ENCODE measurements at regions not wholly inside any gene's neighbourhood (a gene's known extent, or its start where the extent isn't known, plus 50 kb on each side); places are given as distances from the start of the nearest gene placed in this dataset.

DNA sequence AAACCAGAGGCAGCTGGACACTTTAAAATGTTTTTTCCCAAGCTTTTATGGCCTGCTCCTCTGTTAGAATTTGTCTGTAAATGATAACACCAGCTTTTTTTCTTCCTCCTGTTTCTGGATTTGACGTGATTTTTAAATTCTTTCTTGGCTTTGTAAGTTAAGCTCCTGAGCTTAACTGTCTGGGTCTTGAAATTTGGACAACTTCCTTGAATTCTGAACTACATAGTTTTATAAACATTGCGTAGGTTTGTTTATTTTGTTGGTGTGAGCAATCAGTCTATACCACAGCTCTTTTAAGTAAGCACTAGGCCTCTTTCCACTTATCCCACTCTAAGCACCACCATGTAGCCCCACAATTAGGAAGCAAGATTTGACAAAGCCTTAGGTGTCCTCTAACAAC, 144.4 kb upstream of the GUCY1A1 start:
- H3K9me3 ChIP-seq, result peaks cover 4% of the 10 kb centered on the region; the same call in 1 of the 2 replicates
- TF ChIP-seq SMC3 (IDR thresholded peaks at IDR 0.05; ENCODE audit: low read depth, low read length) (no peak), FOXJ3 (CRISPR knock-in tag; IDR thresholded peaks at IDR 0.05) (no peak), SIN3A (IDR thresholded peaks at IDR 0.05; ENCODE audit: borderline replicate concordance, low read depth, low read length) (no peak), RCOR1 (IDR thresholded peaks at IDR 0.05; ENCODE audit: low read length) (no peak), MEF2A (IDR thresholded peaks at IDR 0.05; ENCODE audit: borderline replicate concordance, low read depth) (no peak), GABPA (IDR thresholded peaks at IDR 0.05; ENCODE audit: low read depth) (no peak), RAD21 (IDR thresholded peaks at IDR 0.05; ENCODE audit: low read length) (no peak), NRF1 (IDR thresholded peaks at IDR 0.05; ENCODE audit: low read depth, low read length) (no peak), JUND (IDR thresholded peaks at IDR 0.05) (no peak)
- TF ChIP-seq, protein P1, sequence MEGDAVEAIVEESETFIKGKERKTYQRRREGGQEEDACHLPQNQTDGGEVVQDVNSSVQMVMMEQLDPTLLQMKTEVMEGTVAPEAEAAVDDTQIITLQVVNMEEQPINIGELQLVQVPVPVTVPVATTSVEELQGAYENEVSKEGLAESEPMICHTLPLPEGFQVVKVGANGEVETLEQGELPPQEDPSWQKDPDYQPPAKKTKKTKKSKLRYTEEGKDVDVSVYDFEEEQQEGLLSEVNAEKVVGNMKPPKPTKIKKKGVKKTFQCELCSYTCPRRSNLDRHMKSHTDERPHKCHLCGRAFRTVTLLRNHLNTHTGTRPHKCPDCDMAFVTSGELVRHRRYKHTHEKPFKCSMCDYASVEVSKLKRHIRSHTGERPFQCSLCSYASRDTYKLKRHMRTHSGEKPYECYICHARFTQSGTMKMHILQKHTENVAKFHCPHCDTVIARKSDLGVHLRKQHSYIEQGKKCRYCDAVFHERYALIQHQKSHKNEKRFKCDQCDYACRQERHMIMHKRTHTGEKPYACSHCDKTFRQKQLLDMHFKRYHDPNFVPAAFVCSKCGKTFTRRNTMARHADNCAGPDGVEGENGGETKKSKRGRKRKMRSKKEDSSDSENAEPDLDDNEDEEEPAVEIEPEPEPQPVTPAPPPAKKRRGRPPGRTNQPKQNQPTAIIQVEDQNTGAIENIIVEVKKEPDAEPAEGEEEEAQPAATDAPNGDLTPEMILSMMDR (IDR thresholded peaks at IDR 0.05), result no peak
- TF ChIP-seq, protein P2, sequence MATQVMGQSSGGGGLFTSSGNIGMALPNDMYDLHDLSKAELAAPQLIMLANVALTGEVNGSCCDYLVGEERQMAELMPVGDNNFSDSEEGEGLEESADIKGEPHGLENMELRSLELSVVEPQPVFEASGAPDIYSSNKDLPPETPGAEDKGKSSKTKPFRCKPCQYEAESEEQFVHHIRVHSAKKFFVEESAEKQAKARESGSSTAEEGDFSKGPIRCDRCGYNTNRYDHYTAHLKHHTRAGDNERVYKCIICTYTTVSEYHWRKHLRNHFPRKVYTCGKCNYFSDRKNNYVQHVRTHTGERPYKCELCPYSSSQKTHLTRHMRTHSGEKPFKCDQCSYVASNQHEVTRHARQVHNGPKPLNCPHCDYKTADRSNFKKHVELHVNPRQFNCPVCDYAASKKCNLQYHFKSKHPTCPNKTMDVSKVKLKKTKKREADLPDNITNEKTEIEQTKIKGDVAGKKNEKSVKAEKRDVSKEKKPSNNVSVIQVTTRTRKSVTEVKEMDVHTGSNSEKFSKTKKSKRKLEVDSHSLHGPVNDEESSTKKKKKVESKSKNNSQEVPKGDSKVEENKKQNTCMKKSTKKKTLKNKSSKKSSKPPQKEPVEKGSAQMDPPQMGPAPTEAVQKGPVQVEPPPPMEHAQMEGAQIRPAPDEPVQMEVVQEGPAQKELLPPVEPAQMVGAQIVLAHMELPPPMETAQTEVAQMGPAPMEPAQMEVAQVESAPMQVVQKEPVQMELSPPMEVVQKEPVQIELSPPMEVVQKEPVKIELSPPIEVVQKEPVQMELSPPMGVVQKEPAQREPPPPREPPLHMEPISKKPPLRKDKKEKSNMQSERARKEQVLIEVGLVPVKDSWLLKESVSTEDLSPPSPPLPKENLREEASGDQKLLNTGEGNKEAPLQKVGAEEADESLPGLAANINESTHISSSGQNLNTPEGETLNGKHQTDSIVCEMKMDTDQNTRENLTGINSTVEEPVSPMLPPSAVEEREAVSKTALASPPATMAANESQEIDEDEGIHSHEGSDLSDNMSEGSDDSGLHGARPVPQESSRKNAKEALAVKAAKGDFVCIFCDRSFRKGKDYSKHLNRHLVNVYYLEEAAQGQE (IDR thresholded peaks at IDR 0.05; ENCODE audit: low read depth, low read length), result no peak
- TF ChIP-seq, protein P3, sequence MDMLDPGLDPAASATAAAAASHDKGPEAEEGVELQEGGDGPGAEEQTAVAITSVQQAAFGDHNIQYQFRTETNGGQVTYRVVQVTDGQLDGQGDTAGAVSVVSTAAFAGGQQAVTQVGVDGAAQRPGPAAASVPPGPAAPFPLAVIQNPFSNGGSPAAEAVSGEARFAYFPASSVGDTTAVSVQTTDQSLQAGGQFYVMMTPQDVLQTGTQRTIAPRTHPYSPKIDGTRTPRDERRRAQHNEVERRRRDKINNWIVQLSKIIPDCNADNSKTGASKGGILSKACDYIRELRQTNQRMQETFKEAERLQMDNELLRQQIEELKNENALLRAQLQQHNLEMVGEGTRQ (IDR thresholded peaks at IDR 0.05; ENCODE audit: borderline replicate concordance, low read depth, low read length), result no peak
- TF ChIP-seq, protein P4, sequence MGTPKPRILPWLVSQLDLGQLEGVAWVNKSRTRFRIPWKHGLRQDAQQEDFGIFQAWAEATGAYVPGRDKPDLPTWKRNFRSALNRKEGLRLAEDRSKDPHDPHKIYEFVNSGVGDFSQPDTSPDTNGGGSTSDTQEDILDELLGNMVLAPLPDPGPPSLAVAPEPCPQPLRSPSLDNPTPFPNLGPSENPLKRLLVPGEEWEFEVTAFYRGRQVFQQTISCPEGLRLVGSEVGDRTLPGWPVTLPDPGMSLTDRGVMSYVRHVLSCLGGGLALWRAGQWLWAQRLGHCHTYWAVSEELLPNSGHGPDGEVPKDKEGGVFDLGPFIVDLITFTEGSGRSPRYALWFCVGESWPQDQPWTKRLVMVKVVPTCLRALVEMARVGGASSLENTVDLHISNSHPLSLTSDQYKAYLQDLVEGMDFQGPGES (IDR thresholded peaks at IDR 0.05; ENCODE audit: low read depth, low read length), result no peak
- no peaks in the 10 kb centered on the region; the same call in 1 of the 2 replicates for H3K27me3 ChIP-seq (ENCODE audit: insufficient read depth)
- POLR2A ChIA-PET, result no interaction called here
- H4K20me1 ChIP-seq (ENCODE audit: insufficient read depth), result no peaks in the 10 kb centered on the region
- H3K36me3 ChIP-seq (replicated peaks in 1 of 2; ENCODE audit: control insufficient read depth in 1 of 2, insufficient read depth in 2 of 2, low read length in 1 of 2), result no peaks in the 10 kb centered on the region
- H3K9ac ChIP-seq, result no peak overlapping the region
- WGBS (ENCODE audit: low lambda C conversion rate), result 37% methylated on average over 2 of the region's 2 CpGs
- no peak overlapping the region for H2AFZ ChIP-seq (ENCODE audit: low read depth)
- no peak overlapping the region for H3K4me3 ChIP-seq (ENCODE audit: low read depth in 2 of 2, low read length in 1 of 2)
- CTCF ChIA-PET, result interaction anchor here (0.6 kb wide), 1 partner anchor 10 kb away, joined by 3 read pairs; no protein-coding TSS in a partner anchor
- no peak overlapping the region for H3K4me2 ChIP-seq
- H3K4me1 ChIP-seq (ENCODE audit: control insufficient read depth in 1 of 2, insufficient read depth in 2 of 2, low read depth in 1 of 2, low read length in 1 of 2), result no peaks in the 10 kb centered on the region
- no peaks in the 10 kb centered on the region for H3K9me2 ChIP-seq
- no peak overlapping the region for H3K27ac ChIP-seq (ENCODE audit: low read depth in 2 of 2, low read length in 1 of 2)
- H3K79me2 ChIP-seq (ENCODE audit: insufficient read depth), result no peaks in the 10 kb centered on the region
- DNase-seq, result no peak
- H3F3A ChIP-seq (replicated peaks; ENCODE audit: insufficient read depth), result no peaks in the 10 kb centered on the region
